Activated CD8-positive, alpha-beta T cell treated with anti-CD3 and anti-CD28 coated beads for 36 hours (primary cell): ENCODE measurements at regions not wholly inside any gene's neighbourhood (a gene's known extent, or its start where the extent isn't known, plus 50 kb on each side); places are given as distances from the start of the nearest gene placed in this dataset.

ENCODE experiments used
- ATAC-seq: fragments of 200-7000 bp; cut with Tn5 transposase; one replicate; pipeline ENCODE4 v1.10.0; 2021; ENCODE audit warnings: mild to moderate bottlenecking, moderate library complexity
- CTCF ChIA-PET: fragments of 350-600 bp; sonication (Branson Sonifier 250); formaldehyde crosslinking; loops from one replicate; lab custom pipeline; 2021; ENCODE audit warnings: antibody characterized with exemption; lab: Charles Lee
- POLR2A ChIA-PET: fragments of 350-600 bp; sonication (Branson Sonifier 250); formaldehyde crosslinking; loops from one replicate; lab custom pipeline; 2021; ENCODE audit warnings: antibody characterized with exemption; lab: Charles Lee
- DNase-seq: peaks from one replicate; pipeline ENCODE4 v3.0.0-alpha.2; 2020
- H3K27ac Mint-ChIP-seq: one replicate; pipeline ENCODE4 v1.8.0; 2021; ENCODE audit warnings: mild to moderate bottlenecking, mixed read lengths
- H3K27me3 Mint-ChIP-seq: one replicate; pipeline ENCODE4 v1.8.0; 2021; ENCODE audit warnings: mixed read lengths
- H3K36me3 Mint-ChIP-seq: one replicate; pipeline ENCODE4 v1.8.0; 2021; ENCODE audit warnings: low read depth, mixed read lengths
- H3K4me1 Mint-ChIP-seq: one replicate; pipeline ENCODE4 v1.8.0; 2021; ENCODE audit warnings: low read depth, mixed read lengths
- H3K4me3 Mint-ChIP-seq: one replicate; pipeline ENCODE4 v1.8.0; 2021; ENCODE audit warnings: mild to moderate bottlenecking, moderate library complexity, mixed read lengths
- H3K9me3 Mint-ChIP-seq: one replicate; pipeline ENCODE4 v1.8.0; 2021; ENCODE audit warnings: mixed read lengths
- CTCF ChIP-seq: fragments of 200-600 bp; IDR thresholded peaks from one replicate; pipeline ENCODE4 v1.8.0; 2022; ENCODE audit warnings: antibody characterized with exemption, mild to moderate bottlenecking
- intact Hi-C: fragments of 100-400 bp; cut with micrococcal nuclease; formaldehyde crosslinking; loops from one replicate; pipeline ENCODE4 v1.10.0; 2022

- no peak for ATAC-seq
- intact Hi-C loops, result no loop called here
- Mint-ChIP-seq H3K4me1 (no peaks in the 10 kb centered on the region), H3K27ac (no peak overlapping the region), H3K36me3 (no peaks in the 10 kb centered on the region), H3K27me3 (peaks cover 11% of the 10 kb centered on the region), H3K4me3 (no peak overlapping the region), H3K9me3 (no peaks in the 10 kb centered on the region)
- POLR2A ChIA-PET, result no interaction called here
- CTCF ChIA-PET, result no interaction called here
- DNase-seq, result no peak
- no peak for TF ChIP-seq CTCF
These were observed 230.0 kb upstream of the BTBD3 start for GRCh38 chr20:11687546-11688292.

- no peak overlapping the region for H3K4me3 Mint-ChIP-seq
- ChIA-PET POLR2A (no interaction called here), CTCF (no interaction called here)
- H3K9me3 Mint-ChIP-seq, result no peaks in the 10 kb centered on the region
- no peak overlapping the region for H3K27ac Mint-ChIP-seq
- no peaks in the 10 kb centered on the region for H3K36me3 Mint-ChIP-seq
- ATAC-seq (no peak), DNase-seq (no peak)
- peaks cover 11% of the 10 kb centered on the region for H3K27me3 Mint-ChIP-seq
- no peaks in the 10 kb centered on the region for H3K4me1 Mint-ChIP-seq
- TF ChIP-seq CTCF, result no peak
- intact Hi-C loops, result no loop called here
These were observed 228.4 kb upstream of the BTBD3 start for GRCh38 chr20:11689262-11689661.

GRCh38 chr20:11691766-11692165 is 225.9 kb upstream of the BTBD3 start:
- H3K27me3 Mint-ChIP-seq, result peaks cover 7% of the 10 kb centered on the region
- no peaks in the 10 kb centered on the region for H3K36me3 Mint-ChIP-seq
- H3K9me3 Mint-ChIP-seq, result no peaks in the 10 kb centered on the region
- intact Hi-C loops, result no loop called here
- ATAC-seq, result no peak
- H3K4me1 Mint-ChIP-seq, result no peaks in the 10 kb centered on the region
- no peak for TF ChIP-seq CTCF
- ChIA-PET CTCF (no interaction called here), POLR2A (no interaction called here)
- no peak for DNase-seq
- no peak overlapping the region for H3K27ac Mint-ChIP-seq
- no peak overlapping the region for H3K4me3 Mint-ChIP-seq

- H3K4me3 Mint-ChIP-seq, result no peak overlapping the region
- intact Hi-C loops, result no loop called here
- H3K27ac Mint-ChIP-seq, result no peak overlapping the region
- H3K27me3 Mint-ChIP-seq, result peaks cover 1% of the 10 kb centered on the region
- ChIA-PET POLR2A (no interaction called here), CTCF (no interaction called here)
- DNase-seq, result no peak
- no peak for ATAC-seq
- no peak for TF ChIP-seq CTCF
- H3K9me3 Mint-ChIP-seq, result no peaks in the 10 kb centered on the region
- H3K4me1 Mint-ChIP-seq, result no peaks in the 10 kb centered on the region
- no peaks in the 10 kb centered on the region for H3K36me3 Mint-ChIP-seq
These were observed 225.1 kb upstream of the BTBD3 start for GRCh38 chr20:11692567-11692966.

GRCh38 chr20:11694467-11694866 is 223.2 kb upstream of the BTBD3 start:
- no peak for ATAC-seq
- H3K4me1 Mint-ChIP-seq, result no peaks in the 10 kb centered on the region
- ChIA-PET POLR2A (no interaction called here), CTCF (no interaction called here)
- H3K27ac Mint-ChIP-seq, result no peak overlapping the region
- no peak for TF ChIP-seq CTCF
- H3K4me3 Mint-ChIP-seq, result no peak overlapping the region
- intact Hi-C loops, result no loop called here
- no peak for DNase-seq
- peaks cover 3% of the 10 kb centered on the region for H3K9me3 Mint-ChIP-seq
- H3K27me3 Mint-ChIP-seq, result no peaks in the 10 kb centered on the region
- H3K36me3 Mint-ChIP-seq, result no peaks in the 10 kb centered on the region
